GM10266 (cell line): ENCODE measurements at regions not wholly inside any gene's neighbourhood (a gene's known extent, or its start where the extent isn't known, plus 50 kb on each side); places are given as distances from the start of the nearest gene placed in this dataset.

Source experiments
- DNase-seq: peaks from one replicate; pipeline ENCODE4 v3.0.0; 2012; ENCODE audit errors: extremely low spot score
- CTCF ChIP-seq: IDR thresholded peaks from 2 replicates; pipeline ENCODE4 v1.5.1; 2012; ENCODE audit warnings: mild to moderate bottlenecking, low read depth; ENCODE audit not compliant: control insufficient read depth, insufficient read depth; ENCODE audit errors: missing control alignments

- DNase-seq, result no peak
- no peak for TF ChIP-seq CTCF
Measured at GRCh38 chr12:82565966-82566365, 120.7 kb upstream of the TMTC2 start.

GRCh38 chr12:82567688-82568087 is 119.0 kb upstream of the TMTC2 start:
- no peak for DNase-seq
- no peak for TF ChIP-seq CTCF

- no peak for TF ChIP-seq CTCF
- no peak for DNase-seq
Measured at GRCh38 chr12:82574191-82574590, 112.5 kb upstream of the TMTC2 start.

- TF ChIP-seq CTCF, result no peak
- DNase-seq, result no peak
Measured at GRCh38 chr12:82578725-82579124, 108.0 kb upstream of the TMTC2 start.

- no peak for TF ChIP-seq CTCF
- no peak for DNase-seq
Measured at GRCh38 chr12:82583756-82584155, 103.0 kb upstream of the TMTC2 start.

DNA sequence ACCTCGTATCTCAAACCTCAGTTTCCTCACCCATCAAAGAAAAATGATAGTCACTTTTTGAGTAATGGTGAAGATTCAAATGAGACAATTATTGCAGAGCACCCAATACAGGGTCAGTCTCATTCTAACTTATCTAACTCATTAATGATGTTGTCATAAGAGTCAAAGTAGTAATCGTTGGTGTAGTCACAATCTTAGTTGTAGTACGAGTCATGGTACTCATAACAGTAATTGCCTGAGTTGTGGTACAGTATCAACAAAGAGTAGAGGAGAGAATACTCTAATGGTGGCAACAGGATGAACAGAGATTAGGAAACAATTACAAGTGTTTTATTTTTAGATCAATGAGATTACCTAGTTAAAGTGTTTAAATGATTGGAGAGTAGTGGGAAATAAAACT is 93.6 kb upstream of the TMTC2 start:
- TF ChIP-seq CTCF, result no peak
- DNase-seq, result no peak

DNA sequence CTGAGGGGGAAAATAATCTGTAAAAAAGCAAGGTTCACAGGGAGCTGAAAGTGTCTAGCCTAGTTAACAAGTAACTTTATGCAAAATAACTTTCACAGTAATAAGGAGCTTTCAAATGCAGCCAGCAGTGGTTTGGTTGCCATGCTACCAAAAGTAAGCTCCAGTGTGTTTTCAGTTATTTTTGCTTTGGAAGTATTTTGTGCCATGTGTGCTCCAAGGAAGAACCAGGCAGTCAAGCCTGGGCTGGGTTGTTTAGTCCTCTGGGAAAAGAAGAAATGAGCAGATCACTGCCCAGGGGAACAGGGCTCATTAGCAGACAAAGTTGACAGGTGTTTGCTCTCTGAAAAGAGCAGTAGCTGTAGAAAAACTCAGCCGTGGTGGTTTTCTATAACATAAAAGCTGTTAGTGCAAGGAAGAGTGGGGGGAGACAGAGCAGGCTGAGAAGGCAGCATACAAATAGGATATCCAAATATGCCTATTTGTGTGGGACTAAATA is 92.8 kb upstream of the TMTC2 start:
- TF ChIP-seq CTCF, result no peak
- peak; percentile 14 for DNase-seq
